ENCODE measurements at regions not wholly inside any gene's neighbourhood (a gene's known extent, or its start where the extent isn't known, plus 50 kb on each side); places are given as distances from the start of the nearest gene placed in this dataset.

- TF ChIP-seq, protein P1, sequence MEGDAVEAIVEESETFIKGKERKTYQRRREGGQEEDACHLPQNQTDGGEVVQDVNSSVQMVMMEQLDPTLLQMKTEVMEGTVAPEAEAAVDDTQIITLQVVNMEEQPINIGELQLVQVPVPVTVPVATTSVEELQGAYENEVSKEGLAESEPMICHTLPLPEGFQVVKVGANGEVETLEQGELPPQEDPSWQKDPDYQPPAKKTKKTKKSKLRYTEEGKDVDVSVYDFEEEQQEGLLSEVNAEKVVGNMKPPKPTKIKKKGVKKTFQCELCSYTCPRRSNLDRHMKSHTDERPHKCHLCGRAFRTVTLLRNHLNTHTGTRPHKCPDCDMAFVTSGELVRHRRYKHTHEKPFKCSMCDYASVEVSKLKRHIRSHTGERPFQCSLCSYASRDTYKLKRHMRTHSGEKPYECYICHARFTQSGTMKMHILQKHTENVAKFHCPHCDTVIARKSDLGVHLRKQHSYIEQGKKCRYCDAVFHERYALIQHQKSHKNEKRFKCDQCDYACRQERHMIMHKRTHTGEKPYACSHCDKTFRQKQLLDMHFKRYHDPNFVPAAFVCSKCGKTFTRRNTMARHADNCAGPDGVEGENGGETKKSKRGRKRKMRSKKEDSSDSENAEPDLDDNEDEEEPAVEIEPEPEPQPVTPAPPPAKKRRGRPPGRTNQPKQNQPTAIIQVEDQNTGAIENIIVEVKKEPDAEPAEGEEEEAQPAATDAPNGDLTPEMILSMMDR (IDR thresholded peaks at IDR 0.05): no peak
- no peak for TF ChIP-seq POLR2A (IDR thresholded peaks at IDR 0.05)
Measured at GRCh38 chr1:115153966-115154557, 64.8 kb upstream of the TSPAN2 start.

Data from Peyer's patch (tissue), 4 donors.